GM21528 (cell line): ENCODE measurements at regions not wholly inside any gene's neighbourhood (a gene's known extent, or its start where the extent isn't known, plus 50 kb on each side); places are given as distances from the start of the nearest gene placed in this dataset.
"Not testable (repeated sequence)": the region's sequence is repeated elsewhere in the genome, so short reads cannot be mapped to it uniquely, and the experiment has no call there.

ENCODE experiments used
- ATAC-seq: cut with Tn5 transposase; IDR thresholded peaks from one replicate; pipeline ENCODE4 v1.9.1; 2021; ENCODE audit warnings: mild to moderate bottlenecking, moderate library complexity; ENCODE audit not compliant: unreplicated experiment, low FRiP score

DNA sequence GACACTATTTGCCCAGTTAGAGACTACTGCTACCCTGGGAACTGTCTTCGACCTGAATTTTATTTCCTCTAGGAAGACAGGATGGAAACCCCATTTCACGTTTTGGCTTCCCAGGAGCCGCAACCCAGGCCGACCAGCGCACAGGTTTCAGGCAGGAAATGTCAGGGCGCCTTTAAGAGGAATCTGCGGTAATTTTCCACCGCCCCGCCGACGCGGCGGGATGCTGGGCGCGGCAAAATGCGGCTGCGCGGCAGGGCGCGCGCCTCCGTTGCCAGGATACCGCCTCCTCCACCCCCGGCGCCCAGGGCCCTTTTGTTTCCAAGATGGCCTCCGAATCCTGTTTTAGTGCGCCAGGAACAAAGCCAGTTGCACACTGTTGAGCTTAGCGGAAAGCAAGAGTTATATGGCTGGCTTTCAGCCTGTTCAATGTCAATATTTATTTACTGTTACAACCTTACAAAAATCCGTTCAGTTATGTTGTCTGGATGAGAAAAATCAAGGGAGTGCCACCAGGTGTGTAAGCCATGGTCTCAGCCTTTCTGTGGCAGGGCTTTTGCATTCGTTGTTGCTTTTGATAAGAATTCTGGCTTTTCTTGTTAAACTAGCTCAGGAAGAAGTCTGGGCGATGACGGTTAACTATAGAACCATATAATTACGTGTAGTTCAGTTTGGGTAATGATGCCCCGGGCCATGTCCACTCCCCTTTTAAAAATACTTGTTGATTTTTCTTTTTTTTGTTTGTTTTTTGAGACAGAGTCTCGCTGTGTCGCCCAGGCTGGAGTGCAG is 79.7 kb upstream of the CHD2 start:
- ATAC-seq, result peak; percentile 85

DNA sequence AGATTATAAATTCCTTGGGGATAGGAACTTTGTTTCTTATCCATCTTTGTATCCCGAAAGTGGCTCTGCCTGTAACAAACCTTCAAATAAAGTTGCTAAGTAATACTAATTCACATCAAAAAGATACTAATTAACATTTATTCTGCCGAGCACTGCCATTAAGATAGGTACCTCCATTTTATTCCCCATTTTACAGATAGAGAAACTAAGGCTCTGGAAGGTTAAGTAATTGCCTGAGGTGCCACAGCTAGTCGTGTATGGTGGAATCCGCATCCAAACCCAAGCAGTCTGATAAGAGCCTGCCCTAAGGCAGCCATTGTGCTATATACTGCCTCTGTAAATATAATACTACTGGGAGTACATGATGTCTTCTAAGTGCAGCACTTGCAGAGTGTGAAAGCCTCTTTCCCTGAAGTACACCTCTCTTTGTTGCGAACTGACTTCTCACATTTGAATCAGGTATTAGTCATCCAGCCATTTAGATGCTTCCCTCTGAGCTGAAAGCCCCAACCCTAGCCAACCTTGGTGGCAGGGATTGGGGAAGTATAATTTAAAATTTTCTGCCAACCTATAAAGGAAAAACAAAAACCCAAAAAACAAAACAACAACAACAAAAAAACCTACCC is 78.5 kb upstream of the CHD2 start:
- no peak for ATAC-seq

- ATAC-seq, result no peak
These were observed 77.6 kb upstream of the CHD2 start for GRCh38 chr15:92822216-92823144.

- ATAC-seq, result no peak
These were observed 74.1 kb upstream of the CHD2 start for GRCh38 chr15:92825985-92826384.

DNA sequence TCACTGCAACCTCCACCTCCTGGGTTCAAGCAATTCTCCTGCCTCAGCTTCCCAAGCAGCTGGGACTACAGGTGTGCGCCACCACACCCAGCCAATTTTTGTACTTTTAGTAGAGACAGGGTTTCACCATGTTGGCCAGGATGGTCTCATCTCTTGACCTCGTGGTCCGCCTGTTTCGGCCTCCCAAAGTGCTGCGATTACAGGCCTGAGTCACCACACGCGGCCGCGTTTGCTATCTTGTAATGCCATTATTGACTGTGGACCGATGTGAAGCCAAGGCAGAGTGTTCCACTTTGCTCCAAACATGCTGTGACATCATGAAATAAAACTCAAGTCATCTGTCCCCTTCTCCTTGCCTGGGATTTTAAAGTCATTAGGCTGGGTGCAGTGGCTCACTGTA is 72.1 kb upstream of the CHD2 start:
- not testable (repeated sequence) for ATAC-seq

DNA sequence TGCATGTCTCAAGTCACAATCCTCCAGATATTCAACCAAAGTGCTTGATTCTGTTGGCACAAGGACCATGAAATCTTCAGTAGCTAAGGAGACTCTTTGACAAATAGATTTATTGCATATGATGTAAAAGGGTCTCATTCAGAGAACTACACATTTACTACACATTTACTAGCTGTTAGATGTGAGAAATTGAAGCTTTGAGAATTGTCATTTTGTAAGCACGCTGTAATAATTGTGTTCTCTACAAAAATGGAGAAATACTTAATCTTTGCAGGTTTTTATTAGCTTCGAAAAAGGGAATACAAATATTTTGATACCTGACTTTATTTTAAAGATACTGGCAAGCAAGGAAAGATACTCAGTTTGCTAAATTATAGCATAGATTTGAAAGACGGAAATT is 70.2 kb upstream of the CHD2 start:
- no peak for ATAC-seq

DNA sequence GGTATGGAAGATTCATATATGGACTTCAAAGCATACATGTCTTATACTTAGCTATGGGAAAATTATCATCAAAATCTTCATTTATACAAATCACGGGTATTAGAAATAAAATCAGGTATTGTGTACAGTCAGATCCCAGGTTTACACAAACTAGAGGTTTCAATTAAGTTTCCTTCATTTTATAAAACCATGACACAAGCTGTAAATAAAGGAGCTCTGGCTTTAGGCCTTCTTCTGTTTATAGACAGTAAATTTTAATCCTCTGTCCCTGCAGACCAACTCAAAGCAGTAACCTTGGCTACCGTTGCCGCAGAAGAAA is 68.8 kb upstream of the CHD2 start:
- ATAC-seq, result no peak

GRCh38 chr15:92831655-92832328 is 68.3 kb upstream of the CHD2 start:
- ATAC-seq, result peak; percentile 97

GRCh38 chr15:92833106-92833433 is 67.1 kb upstream of the CHD2 start:
- no peak for ATAC-seq

- ATAC-seq, result no peak
These were observed 66.4 kb upstream of the CHD2 start for GRCh38 chr15:92833493-92834271.

GRCh38 chr15:92839696-92840095 is 60.4 kb upstream of the CHD2 start:
- ATAC-seq, result peak; percentile 90

DNA sequence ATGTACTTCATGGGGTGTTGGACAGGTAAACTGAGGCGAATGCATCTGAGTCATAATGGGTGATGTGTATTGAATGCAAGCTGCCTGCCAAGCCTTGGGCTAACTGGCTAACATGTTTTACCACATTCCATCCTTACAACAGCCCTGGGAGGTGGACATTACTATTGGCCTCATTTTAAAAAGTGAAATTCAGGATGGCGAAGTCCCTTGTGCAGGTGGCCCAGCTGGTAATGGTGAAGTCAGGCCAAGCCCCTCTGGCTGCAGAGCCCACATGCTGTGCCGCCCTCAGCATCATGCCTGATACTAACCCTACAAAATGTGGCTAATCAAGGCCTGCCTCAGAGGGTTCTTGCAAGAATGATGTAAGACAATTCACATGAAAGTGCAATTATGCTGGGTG is 60.0 kb upstream of the CHD2 start:
- no peak for ATAC-seq

- ATAC-seq, result no peak
These were observed 56.8 kb upstream of the CHD2 start for GRCh38 chr15:92843326-92843725.

DNA sequence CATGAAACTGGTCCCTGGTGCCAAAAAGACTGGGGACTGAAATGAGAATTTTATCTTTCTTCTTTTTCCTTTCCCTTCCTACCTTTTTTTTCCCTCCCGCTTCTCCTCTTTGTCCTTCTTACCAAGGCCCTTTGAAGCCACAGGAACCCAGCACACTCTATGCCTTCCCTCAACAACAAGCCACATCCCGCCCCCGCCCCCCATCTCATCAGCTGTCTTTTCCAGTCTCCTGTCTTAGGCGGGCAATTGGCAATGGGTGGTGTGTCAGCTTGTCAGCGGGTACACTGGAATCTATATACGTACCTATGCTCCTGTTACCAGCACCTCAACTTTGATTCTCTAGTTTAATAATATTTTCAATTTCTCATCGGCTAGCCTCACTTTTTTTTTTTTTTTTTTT is 56.3 kb upstream of the CHD2 start:
- ATAC-seq, result no peak

- ATAC-seq, result peak; percentile 69
These were observed 55.0 kb upstream of the CHD2 start for GRCh38 chr15:92845126-92845508.

DNA sequence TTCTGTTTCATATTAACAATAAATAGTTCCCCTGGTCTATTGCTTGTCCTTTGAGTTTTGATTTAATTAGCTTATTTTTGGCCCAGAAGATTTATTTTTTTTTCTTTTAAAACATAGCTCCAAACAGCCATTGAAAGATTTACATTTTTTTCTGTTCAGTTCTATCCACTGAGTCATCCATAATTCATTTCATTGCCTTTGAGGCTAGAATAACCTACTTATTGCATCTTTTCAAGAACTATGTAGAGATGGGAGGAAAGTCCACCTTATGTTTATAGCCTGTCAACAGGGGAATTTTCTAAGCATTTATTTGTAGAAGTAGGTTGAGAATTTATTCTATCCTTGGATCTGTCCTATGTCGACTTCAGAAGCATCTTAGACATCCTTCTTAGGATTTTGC is 53.4 kb upstream of the CHD2 start:
- ATAC-seq, result no peak

GRCh38 chr15:92847841-92848240 is 52.3 kb upstream of the CHD2 start:
- ATAC-seq, result no peak

DNA sequence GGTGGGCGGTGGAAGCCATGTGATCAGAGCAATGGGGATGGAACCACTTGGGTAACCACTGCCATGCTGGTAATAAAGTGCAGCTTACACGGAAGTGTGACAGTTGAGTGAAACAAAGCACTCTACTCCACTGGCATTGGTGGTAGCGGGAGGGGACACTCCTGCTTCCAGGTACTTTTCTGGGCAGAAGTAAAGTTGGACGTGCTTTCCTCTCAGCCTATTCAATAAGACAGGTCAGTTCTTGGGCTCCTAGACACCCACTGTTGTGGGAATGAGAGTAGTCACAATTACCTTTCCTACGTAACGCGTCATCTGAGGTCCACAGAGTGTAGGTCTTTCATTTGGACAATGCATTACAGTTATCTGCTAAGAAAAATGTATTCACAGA is 51.7 kb upstream of the CHD2 start:
- no peak for ATAC-seq

DNA sequence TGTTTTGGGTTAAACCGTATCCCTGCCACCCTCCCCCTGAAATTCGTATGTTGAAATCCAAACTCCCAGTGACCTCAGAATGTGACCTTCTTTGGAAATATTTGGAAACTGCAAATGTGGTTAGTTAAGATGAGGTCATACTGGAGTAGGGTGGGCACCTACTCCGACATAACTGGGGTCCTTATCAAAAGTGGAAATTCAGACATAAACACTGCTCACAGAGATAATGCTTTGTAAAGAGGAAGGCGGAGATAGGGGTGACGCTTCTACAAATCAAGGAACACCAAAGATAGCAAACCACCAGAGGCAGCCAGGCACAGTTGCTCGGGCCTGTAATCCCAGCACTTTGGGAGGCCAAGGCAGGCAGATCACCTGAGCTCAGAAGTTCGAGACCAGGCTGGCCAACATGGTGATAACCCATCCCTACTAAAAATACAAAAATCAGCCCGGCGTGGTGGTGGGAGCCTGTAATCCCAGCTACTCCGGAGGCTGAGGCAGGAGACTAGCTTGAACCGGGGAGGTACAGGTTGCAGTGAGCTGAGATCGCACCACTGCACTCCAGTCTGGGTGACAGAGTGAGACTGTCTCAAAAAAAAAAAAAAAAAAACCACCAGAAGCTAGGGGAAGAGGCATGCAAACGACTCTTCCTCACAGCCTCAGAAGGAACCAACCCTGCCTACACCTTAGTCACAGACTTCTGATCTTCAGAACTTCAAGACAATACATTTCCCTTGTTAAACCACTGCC is 51.1 kb upstream of the CHD2 start:
- peak; percentile 80 for ATAC-seq

DNA sequence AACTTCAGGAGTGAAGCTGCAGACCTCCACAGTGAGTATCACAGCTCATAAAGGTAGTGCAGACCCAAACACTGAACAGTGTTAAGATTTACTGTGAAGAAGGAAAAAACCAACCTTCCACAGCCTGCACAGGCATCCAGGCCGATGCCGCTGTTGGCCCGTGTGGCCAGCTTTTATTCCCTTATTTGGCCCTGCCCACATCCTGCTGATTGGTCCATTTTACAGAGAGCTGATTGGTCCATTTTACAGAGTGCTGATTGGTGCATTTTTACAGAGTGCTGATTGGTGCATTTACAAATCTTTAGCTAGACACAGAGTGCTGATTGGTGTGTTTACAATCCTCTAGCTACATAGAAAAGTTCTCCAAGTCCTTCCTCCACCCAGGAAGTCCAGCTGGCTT is 49.9 kb upstream of the CHD2 start:
- not testable (repeated sequence) for ATAC-seq
